AG09309 (cell line): ENCODE measurements at regions not wholly inside any gene's neighbourhood (a gene's known extent, or its start where the extent isn't known, plus 50 kb on each side); places are given as distances from the start of the nearest gene placed in this dataset.

Experiments
- DNase-seq: peaks from one replicate; pipeline ENCODE4 v3.0.0-alpha.2; 2010; ENCODE audit warnings: low read depth
- H3K4me3 ChIP-seq: 2 replicates; pipeline ENCODE4 v1.5.1; 2011; ENCODE audit warnings: mild to moderate bottlenecking, low read depth, low read length, moderate library complexity; ENCODE audit not compliant: control insufficient read depth
- TF ChIP-seq, protein P1 (sequence below): IDR thresholded peaks from 2 replicates; pipeline ENCODE4 v1.5.1; 2011; ENCODE audit warnings: mild to moderate bottlenecking, low read depth, low read length, inconsistent platforms; ENCODE audit not compliant: insufficient read depth, control insufficient read depth; ENCODE audit errors: missing control alignments

DNA sequence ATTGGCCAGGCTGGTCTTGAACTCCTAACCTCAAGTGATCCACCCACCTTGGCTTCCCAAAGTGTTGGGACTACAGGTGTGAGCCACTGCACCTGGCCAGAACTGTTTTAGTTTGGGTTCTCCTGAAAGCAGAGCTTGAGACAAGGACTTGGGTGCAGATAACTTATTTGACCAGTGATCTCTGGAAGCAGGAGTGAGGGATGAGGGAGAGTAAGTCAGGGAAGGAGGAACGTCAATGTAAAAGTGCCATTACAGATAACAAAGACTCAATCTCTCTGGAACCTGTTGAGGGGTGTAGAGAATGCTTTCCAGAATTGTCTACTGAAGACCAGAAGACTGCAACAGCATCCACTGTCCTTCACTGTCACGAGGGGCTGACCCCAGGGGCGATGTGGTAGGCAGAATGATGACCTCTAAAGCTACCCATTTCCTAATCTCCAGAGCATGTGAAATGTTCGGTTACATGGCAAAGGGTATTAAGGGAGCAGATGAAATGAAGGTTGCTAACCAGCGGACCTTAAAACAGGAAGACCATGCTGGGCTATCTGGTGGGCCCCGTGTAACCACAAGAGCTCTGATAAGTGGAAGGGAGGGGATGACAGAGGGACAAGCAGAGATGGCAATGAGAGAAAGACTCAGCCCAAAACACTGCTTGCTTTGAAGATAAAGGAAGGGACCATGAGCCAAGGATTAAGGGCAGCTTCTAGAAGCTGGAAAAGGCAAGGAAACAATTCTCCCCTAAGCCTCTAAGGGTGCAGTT, 207.8 kb downstream of the RBM19 start:
- DNase-seq = no peak
- no peak overlapping the region for H3K4me3 ChIP-seq
- TF ChIP-seq, protein P1, sequence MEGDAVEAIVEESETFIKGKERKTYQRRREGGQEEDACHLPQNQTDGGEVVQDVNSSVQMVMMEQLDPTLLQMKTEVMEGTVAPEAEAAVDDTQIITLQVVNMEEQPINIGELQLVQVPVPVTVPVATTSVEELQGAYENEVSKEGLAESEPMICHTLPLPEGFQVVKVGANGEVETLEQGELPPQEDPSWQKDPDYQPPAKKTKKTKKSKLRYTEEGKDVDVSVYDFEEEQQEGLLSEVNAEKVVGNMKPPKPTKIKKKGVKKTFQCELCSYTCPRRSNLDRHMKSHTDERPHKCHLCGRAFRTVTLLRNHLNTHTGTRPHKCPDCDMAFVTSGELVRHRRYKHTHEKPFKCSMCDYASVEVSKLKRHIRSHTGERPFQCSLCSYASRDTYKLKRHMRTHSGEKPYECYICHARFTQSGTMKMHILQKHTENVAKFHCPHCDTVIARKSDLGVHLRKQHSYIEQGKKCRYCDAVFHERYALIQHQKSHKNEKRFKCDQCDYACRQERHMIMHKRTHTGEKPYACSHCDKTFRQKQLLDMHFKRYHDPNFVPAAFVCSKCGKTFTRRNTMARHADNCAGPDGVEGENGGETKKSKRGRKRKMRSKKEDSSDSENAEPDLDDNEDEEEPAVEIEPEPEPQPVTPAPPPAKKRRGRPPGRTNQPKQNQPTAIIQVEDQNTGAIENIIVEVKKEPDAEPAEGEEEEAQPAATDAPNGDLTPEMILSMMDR = no peak

DNA sequence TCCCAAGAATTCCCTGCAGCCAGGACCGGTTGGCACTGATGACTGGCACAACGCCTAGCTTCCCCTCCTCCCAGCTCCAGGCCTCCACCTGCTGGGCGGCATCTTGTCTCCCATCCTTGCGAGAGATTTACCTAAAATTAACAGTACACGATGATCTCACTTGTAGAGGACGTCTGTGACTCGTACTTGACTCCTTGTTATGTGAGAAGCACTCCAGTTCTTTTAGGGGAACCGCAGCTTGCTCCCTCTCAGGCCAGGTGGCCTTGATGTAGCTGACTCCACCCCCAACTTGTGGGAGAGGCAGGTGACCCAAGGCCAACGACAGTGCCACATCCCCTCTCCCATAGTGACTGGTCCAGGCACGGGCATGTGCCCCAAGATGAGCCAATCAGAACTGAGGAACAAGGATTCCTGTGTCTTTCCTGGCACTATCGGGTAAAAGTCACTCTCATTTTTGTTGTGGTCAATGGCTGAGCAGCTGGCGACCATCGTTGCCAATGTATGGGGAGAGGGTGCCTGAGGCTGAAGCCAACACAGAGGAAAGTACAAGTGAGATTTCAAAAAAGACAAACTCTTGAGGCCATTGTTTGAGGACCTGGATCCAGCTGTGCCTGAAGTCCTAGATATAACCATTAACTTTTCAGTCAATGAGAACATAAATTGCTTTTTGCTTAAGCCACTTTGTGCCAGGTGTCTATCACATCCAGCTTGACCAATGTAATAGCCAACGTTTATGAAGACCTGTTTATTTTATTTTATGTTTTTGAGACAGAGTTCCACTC, 208.7 kb downstream of the RBM19 start:
- DNase-seq = no peak
- TF ChIP-seq, protein P1 = no peak
- H3K4me3 ChIP-seq = no peak overlapping the region

DNA sequence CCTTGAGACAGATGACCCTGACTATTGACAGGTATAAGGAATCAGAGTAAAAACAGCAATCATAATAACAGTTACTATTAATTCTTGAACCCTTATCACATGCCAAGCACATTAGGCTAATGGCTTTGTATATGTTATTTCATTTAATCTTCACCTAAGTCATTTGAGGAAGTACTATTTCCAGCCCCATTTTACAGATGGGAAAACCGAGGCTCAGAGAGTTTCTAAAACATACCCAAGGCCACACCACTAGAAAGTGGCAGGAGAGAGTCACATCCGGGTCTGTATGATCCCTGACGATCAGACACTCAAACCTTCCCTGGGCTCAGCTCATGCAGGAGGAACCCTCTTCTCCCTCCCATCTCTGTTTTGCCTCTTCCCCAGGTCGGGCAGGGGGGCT, 209.5 kb downstream of the RBM19 start:
- TF ChIP-seq, protein P1 = no peak
- no peak overlapping the region for H3K4me3 ChIP-seq
- no peak for DNase-seq

DNA sequence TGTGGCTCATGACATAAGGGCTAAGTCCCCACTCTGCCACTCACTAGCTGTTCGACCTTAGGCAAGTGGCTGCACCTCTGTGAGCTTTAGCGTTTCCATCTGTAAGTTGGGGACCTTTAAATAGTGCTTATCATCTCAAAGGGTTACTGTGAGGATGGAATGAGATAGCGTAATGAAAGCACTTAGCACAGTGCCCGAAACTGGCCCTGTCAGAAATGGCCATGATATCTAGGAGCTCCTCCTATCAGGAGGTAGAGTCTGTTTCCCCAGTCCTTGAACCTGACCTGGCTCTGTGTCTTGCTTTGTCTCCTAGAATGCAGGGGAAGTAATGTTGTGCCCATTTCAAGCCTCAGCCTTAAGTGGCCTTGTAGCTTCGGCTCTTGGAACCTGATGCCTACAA, 211.0 kb downstream of the RBM19 start:
- no peak overlapping the region for H3K4me3 ChIP-seq
- no peak for DNase-seq
- TF ChIP-seq, protein P1 = no peak

DNA sequence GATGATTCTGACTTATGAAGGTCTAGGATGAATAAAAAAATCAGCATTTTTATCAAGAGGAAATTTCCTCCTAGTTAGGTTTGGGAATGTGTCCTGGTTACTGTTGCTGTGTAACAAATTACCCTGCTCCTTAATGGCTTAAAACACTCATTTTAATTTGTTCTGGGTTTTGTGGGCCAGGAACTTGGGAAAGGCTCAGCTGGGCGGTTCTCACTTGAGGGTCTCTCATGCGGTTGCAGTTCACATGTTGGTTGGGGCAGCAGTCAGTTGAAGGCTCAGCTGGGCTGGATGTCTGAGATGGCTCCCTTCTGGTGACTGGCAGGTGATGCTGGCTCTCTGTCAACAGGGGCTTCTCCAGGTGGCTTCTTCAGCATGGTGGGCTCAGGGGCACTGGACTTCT, 214.6 kb downstream of the RBM19 start:
- no peak for DNase-seq
- H3K4me3 ChIP-seq = no peak overlapping the region
- TF ChIP-seq, protein P1 = no peak

DNA sequence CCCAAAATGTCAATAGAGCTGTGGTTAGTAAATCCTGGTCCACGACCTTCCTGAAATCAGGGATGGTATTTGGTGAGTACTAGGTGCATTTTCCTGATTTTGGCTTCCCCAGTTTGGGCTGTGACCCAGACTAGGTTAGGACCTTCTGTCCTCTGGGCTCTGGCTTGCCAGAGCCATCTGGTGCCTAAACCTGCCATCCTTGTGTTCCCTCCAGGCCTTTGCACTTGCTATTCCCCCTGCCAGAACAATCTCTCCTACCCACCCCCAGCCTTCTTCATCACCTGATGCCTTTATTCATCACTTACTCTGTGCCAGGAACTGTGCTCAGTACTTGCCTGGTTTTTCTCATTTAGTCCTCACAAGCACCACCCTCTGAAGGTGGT, 216.7 kb downstream of the RBM19 start:
- TF ChIP-seq, protein P1 = no peak
- DNase-seq = no peak
- no peak overlapping the region for H3K4me3 ChIP-seq
